Mesodermal cell (in vitro differentiated cells): ENCODE measurements at regions not wholly inside any gene's neighbourhood (a gene's known extent, or its start where the extent isn't known, plus 50 kb on each side); places are given as distances from the start of the nearest gene placed in this dataset.

Source experiments
- H3K27ac ChIP-seq: 2 replicates; pipeline ENCODE4 v1.7.0; 2013; ENCODE audit warnings: mild to moderate bottlenecking, low read depth, low read length, moderate library complexity; ENCODE audit not compliant: severe bottlenecking
- H3K36me3 ChIP-seq: 2 replicates; pipeline ENCODE4 v1.7.1; 2013; ENCODE audit warnings: mild to moderate bottlenecking, low read length, moderate library complexity; ENCODE audit not compliant: control insufficient read depth, insufficient read depth
- H3K4me1 ChIP-seq: one replicate; pipeline ENCODE4 v1.7.1; 2013; ENCODE audit warnings: mild to moderate bottlenecking, low read length; ENCODE audit not compliant: insufficient read depth, control insufficient read depth, poor library complexity, severe bottlenecking
- H3K4me3 ChIP-seq: 2 replicates; pipeline ENCODE4 v1.7.0; 2013; ENCODE audit warnings: low read length, control low read depth, mild to moderate bottlenecking; ENCODE audit not compliant: insufficient read depth, poor library complexity, severe bottlenecking; ENCODE audit errors: extremely low read depth
- H3K9me3 ChIP-seq: 2 replicates; pipeline ENCODE4 v1.7.1; 2013; ENCODE audit warnings: mild to moderate bottlenecking, low read length, moderate library complexity; ENCODE audit not compliant: control insufficient read depth
- WGBS, 2 experiments: methylation state at CpG; one replicate each; pipeline ENCODE4 v1.1.5; 2013; ENCODE audit warnings: missing lambda C conversion rate in 2 of 2; ENCODE audit not compliant: insufficient coverage in 2 of 2; 5-methylcytosine and 5-hydroxymethylcytosine counted together

DNA sequence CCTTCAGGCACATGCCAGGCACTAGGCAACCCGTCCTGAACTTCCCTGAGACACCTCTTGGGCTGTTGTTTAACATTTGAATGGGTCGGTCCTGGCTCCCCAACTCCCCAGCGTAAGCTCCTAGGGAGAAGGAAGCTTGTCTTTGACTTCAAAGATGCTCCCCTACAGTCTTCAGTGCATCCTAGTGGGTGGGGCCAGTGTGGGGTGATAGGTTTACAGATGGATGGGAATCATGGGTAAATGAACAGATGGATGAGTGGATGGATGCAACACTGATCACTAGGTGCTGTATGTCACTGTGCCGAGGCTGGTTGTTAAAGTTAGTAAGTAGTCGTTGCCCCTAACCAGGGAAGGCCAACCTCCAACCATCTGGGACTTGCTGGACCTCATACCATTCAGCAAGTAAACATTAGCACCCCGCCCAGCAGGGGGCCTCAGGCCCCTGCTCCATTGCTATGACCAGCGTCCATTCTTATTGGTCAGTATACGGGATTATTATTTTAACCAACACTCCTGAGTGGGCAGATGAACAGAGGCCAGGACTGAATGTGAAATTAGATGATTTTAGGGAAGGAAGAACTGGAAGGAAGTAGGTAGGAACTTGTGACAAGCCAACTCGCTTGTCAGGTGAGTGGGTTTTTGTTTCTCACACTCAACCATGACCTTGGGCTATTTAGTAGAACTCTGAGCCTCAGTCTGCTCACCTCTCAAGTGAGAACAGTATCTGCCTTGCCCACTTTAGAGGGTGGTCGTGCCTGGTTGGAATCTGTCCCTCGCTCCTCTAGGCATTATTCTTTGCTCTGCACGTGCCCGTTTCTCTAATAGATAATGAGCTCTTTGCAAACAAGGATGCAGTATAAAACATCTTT lies 82.9 kb upstream of the FOXP4 start:
- no peak overlapping the region for H3K27ac ChIP-seq

DNA sequence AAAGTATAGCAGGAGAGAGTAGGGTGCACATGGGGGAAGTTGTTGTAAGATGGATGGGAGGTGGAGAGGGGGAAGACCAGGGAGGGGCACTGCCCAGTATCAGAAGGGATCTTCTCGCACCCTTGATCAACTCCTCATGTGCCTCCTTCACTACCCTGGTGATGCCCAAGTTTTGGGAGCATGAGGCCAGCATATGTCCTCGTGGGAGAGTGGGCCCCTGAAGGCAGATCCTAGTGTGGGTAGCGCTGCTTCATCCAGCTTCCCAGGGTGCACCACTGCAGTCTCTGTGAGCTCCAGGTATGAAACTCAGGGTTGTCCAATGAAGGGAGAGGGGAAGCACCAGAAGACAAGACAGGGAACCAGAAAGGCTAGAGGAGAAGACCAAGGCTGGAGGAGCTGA lies 82.2 kb upstream of the FOXP4 start:
- H3K4me1 ChIP-seq = peaks cover 7% of the 10 kb centered on the region
- no peaks in the 10 kb centered on the region for H3K36me3 ChIP-seq
- no peaks in the 10 kb centered on the region for H3K9me3 ChIP-seq
- H3K4me3 ChIP-seq = no peak overlapping the region
- H3K27ac ChIP-seq = no peak overlapping the region
- WGBS, 2 experiments = 81 to 86% methylated on average over 2 to 3 of the region's 3 CpGs

More for the DNA sequence above, 82.9 kb upstream of the FOXP4 start:
- 66 to 74% methylated on average over 7 to 9 of the region's 13 CpGs for WGBS, 2 experiments
- H3K9me3 ChIP-seq = no peaks in the 10 kb centered on the region
- peaks cover 4% of the 10 kb centered on the region for H3K4me1 ChIP-seq
- H3K36me3 ChIP-seq = no peaks in the 10 kb centered on the region
- no peak overlapping the region for H3K4me3 ChIP-seq

DNA sequence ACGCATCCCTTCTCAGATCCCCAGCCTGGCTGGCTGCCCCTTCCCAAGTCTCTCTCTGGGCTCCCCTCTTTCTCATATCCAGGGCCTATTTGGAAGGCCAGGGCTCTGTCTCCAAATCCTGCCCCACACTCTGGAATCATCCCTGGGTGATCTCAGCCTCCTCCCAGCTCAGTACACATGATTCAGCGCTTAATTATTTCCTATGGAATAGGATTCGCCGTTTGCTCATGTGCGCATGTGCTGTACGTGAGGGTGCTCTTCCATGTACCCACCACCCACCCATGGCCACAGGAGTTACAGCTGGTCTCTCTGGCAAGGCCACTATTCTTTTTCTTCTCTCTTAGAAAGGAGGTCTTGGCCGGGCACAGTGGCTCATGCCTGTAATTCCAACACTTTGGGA lies 81.7 kb upstream of the FOXP4 start:
- H3K4me1 ChIP-seq = peaks cover 9% of the 10 kb centered on the region
- 91 to 96% methylated on average over 7 of the region's 7 CpGs for WGBS, 2 experiments
- no peak overlapping the region for H3K27ac ChIP-seq
- H3K4me3 ChIP-seq = no peak overlapping the region
- no peaks in the 10 kb centered on the region for H3K9me3 ChIP-seq
- no peaks in the 10 kb centered on the region for H3K36me3 ChIP-seq

DNA sequence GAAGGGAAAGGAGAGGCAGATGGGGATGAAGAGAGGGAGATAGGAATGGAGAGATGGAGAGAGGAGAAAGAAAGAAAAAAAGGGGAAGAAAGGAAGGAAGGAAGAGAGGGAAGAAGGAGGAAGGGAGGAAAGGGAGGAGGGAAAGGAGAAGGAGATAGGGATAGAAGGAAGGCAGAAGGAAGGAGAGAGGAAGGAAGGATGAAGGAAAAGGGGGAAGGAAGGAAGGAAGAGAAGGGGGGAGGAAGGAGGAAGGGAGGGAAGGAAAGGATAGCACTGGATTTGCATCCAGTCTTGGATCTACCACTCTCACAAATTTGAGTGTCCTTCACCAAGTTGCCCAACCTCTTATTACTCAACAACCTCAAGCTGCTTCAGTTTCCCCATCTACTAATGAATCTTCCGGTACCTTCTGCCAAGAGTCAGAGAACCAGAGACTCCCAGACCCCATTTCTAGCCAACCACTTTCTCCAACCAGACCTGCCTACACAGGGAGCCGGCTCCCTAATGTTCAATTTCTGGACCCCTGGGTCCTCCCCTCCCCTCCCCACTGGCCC lies 79.7 kb upstream of the FOXP4 start:
- H3K36me3 ChIP-seq = no peaks in the 10 kb centered on the region
- WGBS, 2 experiments = 29 to 50% methylated on average over 2 of the region's 2 CpGs
- H3K4me1 ChIP-seq = peaks cover 25% of the 10 kb centered on the region
- no peak overlapping the region for H3K4me3 ChIP-seq
- no peak overlapping the region for H3K27ac ChIP-seq
- H3K9me3 ChIP-seq = no peaks in the 10 kb centered on the region

DNA sequence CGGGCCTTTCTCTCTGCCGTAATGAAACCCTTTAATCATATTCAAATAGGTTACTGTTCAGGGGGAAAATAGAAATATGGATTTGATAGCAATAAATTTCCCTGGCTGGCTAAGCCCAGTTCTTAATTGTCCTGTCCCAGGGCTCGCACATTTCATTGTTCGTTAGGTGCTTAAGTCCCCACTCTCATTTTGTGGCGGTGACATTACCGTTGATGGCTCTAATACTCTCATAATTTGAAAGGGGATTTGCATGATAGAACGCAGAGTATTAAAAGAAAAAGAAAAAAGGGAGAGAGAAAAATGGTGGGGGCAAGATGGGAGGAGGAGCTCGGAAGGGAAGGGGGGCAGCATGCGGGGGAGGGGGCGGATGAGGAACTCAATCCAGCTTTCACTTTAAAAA lies 79.1 kb upstream of the FOXP4 start:
- no peaks in the 10 kb centered on the region for H3K9me3 ChIP-seq
- H3K27ac ChIP-seq = no peak overlapping the region
- H3K4me3 ChIP-seq = no peak overlapping the region
- peaks cover 30% of the 10 kb centered on the region for H3K4me1 ChIP-seq
- no peaks in the 10 kb centered on the region for H3K36me3 ChIP-seq
- WGBS, 2 experiments = 70 to 77% methylated on average over 2 to 6 of the region's 10 CpGs

DNA sequence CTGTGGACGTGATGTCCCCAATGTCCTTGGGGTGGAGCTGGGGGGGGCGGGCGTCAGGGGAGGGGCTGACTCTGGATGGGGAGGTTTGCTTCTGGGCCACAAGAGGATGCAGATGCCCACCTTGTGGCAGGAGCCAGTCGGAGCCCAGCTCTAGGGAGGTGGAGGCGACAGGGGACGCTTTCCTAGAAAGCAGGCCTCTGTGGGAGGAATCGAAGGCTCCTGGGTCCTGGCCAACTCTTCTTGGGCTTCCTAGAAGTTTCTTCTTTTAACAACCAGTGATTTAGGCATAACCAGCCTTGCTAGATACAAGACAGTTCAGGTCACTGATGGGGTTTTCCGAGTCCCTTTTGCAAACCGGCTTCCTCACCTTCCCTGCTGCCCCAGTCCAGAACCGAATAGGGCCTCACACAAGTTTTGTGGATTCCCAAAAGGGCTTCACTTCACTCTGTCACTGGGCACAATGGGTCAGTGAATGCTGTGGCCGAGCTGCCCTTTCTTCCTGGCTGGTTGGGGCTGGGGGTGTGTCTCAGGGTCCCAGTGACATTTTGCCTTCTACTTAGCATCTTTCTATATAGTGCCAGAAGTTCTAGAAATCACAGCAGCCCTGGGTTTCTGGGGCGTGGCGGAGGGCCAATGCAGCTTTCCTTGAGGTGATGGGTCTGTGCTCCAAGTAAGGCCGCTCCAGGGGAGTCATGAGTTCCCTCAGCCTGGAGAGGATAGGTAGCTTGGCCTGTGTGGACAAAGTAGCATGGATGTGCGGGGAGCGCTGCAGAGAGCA lies 78.4 kb upstream of the FOXP4 start:
- H3K4me1 ChIP-seq = peaks cover 38% of the 10 kb centered on the region
- no peaks in the 10 kb centered on the region for H3K9me3 ChIP-seq
- 87 to 89% methylated on average over 12 to 13 of the region's 16 CpGs for WGBS, 2 experiments
- H3K4me3 ChIP-seq = no peak overlapping the region
- no peaks in the 10 kb centered on the region for H3K36me3 ChIP-seq
- no peak overlapping the region for H3K27ac ChIP-seq

DNA sequence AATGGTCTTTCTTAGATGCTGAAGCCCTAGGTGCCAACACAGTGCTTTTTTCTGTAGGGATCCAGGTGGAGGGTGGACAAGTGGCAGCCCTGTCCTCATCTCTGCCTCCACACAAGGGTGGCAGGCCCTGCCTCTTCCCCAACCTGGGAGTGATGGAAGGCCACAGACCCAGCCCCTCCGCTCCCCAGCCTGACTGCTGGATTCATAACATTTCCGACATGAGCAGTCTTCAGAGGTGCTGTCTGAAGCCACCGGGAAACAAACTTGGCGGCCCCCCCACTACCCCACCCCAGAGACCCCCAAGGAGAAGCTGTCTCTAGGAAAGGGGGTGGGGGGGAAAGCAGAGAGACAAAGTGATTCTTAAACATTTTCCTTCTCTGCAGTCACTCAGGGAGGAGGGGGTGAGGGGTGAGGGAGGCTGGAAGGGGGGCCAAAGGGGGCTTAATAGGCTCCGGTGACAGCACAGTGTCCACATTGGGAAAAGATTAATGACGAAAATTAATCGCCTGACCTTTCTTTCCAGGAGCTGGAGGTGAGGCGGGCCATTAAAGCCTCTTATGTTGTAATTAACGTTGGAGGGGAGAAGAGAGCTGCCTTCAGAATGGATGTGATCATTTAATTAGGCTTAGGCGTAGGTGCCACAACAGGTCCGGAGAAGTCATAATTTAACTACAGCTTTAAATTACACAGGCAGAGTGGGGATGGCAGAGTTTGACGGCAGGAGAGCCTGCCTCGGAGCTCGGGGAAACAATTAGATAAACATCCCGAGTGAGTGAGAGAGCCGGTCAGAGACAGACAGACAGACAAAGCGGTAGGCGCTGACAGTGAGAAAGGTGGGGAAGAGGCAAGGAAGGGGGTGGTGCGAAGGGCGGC lies 76.8 kb upstream of the FOXP4 start:
- Histone ChIP-seq H3K4me3 (peak overlapping the region; percentile 11), H3K27ac (no peak overlapping the region), H3K36me3 (no peaks in the 10 kb centered on the region)

DNA sequence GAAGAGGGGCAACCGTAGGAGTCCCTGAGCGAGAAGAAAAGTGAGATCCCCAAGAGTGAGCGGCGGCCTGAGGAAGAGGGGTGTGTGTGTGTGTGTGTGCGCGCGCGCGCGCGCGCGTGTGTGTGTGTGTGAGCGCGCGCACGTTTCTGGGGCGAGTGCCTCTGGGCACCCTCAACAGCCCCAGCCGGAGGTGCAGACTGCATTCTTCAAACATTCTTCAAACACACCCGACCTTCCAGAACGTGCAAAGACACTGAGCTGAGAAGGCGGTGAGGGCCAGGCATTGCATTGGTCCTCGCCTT lies 76.2 kb upstream of the FOXP4 start:
- H3K27ac ChIP-seq = no peak overlapping the region
- H3K9me3 ChIP-seq = no peaks in the 10 kb centered on the region
- H3K36me3 ChIP-seq = no peaks in the 10 kb centered on the region
- peaks cover 40% of the 10 kb centered on the region for H3K4me1 ChIP-seq
- H3K4me3 ChIP-seq = peak overlapping the region; percentile 11
- WGBS, 2 experiments = 6 to 8% methylated on average over 4 to 8 of the region's 23 CpGs

More for the DNA sequence above, 76.8 kb upstream of the FOXP4 start:
- Histone ChIP-seq H3K4me1 (peaks cover 42% of the 10 kb centered on the region), H3K9me3 (no peaks in the 10 kb centered on the region)
- WGBS, 2 experiments = 28 to 38% methylated on average over 10 to 13 of the region's 20 CpGs

DNA sequence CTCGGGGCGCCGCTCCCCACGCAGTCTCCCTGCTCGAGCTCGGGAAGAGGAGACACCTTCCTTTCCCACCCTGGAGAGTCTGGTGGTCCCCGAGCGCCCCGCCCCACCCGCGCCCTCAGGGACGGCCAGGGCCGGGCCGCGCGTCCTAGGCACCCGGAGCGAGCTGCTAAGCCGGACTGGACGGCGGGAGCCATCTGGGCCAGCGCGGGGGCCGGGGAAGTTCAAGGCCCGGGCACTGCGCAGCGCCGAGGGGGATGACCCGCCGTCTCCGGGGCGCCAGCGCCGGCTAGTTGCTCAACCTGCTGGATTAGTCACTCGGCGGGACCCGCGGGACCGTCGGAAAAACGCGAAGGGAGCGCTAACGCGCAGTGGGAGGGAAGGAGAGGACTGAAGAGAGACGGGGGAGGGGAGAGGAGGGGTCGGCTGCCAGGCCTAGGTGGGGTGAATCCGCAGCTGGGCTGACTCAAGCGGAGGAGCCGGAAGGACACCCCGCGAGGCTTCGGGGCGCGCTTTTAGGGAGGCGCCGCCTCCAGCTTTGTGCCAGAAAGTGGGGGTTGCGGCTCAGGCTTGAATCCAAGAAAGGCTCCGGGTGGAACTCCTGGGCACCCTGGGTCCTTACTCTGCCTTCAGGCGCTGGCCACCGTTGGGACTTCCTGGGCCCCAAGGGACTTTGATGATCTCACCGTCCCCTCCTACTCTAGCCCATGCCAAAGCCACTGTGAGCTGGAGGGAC lies 75.7 kb upstream of the FOXP4 start:
- no peak overlapping the region for H3K4me3 ChIP-seq
- 4% methylated on average over 41 to 48 of the region's 62 CpGs for WGBS, 2 experiments
- no peaks in the 10 kb centered on the region for H3K9me3 ChIP-seq
- no peaks in the 10 kb centered on the region for H3K36me3 ChIP-seq
- H3K27ac ChIP-seq = no peak overlapping the region
- H3K4me1 ChIP-seq = peaks cover 40% of the 10 kb centered on the region
